Glutamatergic neuron (in vitro differentiated cells): ENCODE measurements at regions not wholly inside any gene's neighbourhood (a gene's known extent, or its start where the extent isn't known, plus 50 kb on each side); places are given as distances from the start of the nearest gene placed in this dataset.

Source experiments
- DNase-seq: peaks from one replicate; pipeline ENCODE4 v3.0.0; 2022
- H3K27ac Mint-ChIP-seq: one replicate; pipeline ENCODE4 v1.8.0; 2020; ENCODE audit warnings: mild to moderate bottlenecking, mixed read lengths, inconsistent platforms; ENCODE audit not compliant: unreplicated experiment
- H3K27me3 Mint-ChIP-seq: one replicate; pipeline ENCODE4 v1.8.0; 2020; ENCODE audit warnings: mild to moderate bottlenecking, moderate library complexity, mixed read lengths, inconsistent platforms; ENCODE audit not compliant: unreplicated experiment
- H3K36me3 Mint-ChIP-seq: one replicate; pipeline ENCODE4 v1.8.0; 2020; ENCODE audit warnings: mild to moderate bottlenecking, mixed read lengths, inconsistent platforms; ENCODE audit not compliant: unreplicated experiment
- H3K4me1 Mint-ChIP-seq: one replicate; pipeline ENCODE4 v1.8.0; 2020; ENCODE audit warnings: mild to moderate bottlenecking, low read depth, mixed read lengths, inconsistent platforms; ENCODE audit not compliant: unreplicated experiment
- H3K4me3 Mint-ChIP-seq: one replicate; pipeline ENCODE4 v1.8.0; 2020; ENCODE audit warnings: mild to moderate bottlenecking, mixed read lengths, inconsistent platforms; ENCODE audit not compliant: unreplicated experiment
- H3K9me3 Mint-ChIP-seq: one replicate; pipeline ENCODE4 v1.8.0; 2020; ENCODE audit warnings: mild to moderate bottlenecking, moderate library complexity, mixed read lengths, inconsistent platforms; ENCODE audit not compliant: unreplicated experiment
- TF ChIP-seq, protein P1 (sequence below): fragments of 200-600 bp; sonication (generic); IDR thresholded peaks from one replicate; pipeline ENCODE4 v1.5.0; 2021; ENCODE audit not compliant: partially characterized antibody, unreplicated experiment

DNA sequence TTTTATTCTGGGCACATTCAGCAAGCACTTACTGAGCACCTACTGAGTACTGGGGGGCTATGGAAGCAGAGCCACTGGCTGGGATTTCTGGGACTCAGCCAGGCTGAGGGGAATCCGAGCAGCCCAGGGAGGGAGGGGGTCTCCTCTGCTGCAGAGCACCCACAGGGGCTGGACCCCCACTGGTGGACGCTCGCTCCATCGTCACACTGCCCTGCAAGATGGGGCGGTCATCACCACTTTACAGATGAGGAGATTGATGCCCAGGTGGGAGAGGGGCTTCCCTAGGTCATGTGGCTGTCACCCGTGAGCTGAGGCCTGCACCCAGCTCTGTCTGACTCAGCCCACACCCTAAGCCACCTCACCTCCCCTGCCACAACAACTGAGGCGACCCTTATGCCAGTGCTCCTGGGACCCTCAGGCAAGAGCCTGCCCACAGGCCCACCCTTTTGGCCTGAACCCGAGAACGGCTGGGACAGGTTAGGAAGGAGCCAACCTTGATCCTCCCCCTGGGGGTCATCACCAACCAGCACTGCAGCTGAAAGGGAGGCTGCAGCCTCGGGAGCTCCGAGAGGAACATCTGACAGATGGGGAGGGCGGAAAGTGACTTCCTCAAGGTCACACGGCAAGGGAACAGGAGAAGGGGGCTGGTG is 74.4 kb downstream of the SERPINA3 start:
- H3K4me3 Mint-ChIP-seq: no peak overlapping the region
- no peak overlapping the region for H3K27ac Mint-ChIP-seq
- H3K27me3 Mint-ChIP-seq: no peaks in the 10 kb centered on the region
- no peaks in the 10 kb centered on the region for H3K4me1 Mint-ChIP-seq
- H3K9me3 Mint-ChIP-seq: no peaks in the 10 kb centered on the region
- TF ChIP-seq, protein P1, sequence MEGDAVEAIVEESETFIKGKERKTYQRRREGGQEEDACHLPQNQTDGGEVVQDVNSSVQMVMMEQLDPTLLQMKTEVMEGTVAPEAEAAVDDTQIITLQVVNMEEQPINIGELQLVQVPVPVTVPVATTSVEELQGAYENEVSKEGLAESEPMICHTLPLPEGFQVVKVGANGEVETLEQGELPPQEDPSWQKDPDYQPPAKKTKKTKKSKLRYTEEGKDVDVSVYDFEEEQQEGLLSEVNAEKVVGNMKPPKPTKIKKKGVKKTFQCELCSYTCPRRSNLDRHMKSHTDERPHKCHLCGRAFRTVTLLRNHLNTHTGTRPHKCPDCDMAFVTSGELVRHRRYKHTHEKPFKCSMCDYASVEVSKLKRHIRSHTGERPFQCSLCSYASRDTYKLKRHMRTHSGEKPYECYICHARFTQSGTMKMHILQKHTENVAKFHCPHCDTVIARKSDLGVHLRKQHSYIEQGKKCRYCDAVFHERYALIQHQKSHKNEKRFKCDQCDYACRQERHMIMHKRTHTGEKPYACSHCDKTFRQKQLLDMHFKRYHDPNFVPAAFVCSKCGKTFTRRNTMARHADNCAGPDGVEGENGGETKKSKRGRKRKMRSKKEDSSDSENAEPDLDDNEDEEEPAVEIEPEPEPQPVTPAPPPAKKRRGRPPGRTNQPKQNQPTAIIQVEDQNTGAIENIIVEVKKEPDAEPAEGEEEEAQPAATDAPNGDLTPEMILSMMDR: no peak
- DNase-seq: no peak
- H3K36me3 Mint-ChIP-seq: no peaks in the 10 kb centered on the region

DNA sequence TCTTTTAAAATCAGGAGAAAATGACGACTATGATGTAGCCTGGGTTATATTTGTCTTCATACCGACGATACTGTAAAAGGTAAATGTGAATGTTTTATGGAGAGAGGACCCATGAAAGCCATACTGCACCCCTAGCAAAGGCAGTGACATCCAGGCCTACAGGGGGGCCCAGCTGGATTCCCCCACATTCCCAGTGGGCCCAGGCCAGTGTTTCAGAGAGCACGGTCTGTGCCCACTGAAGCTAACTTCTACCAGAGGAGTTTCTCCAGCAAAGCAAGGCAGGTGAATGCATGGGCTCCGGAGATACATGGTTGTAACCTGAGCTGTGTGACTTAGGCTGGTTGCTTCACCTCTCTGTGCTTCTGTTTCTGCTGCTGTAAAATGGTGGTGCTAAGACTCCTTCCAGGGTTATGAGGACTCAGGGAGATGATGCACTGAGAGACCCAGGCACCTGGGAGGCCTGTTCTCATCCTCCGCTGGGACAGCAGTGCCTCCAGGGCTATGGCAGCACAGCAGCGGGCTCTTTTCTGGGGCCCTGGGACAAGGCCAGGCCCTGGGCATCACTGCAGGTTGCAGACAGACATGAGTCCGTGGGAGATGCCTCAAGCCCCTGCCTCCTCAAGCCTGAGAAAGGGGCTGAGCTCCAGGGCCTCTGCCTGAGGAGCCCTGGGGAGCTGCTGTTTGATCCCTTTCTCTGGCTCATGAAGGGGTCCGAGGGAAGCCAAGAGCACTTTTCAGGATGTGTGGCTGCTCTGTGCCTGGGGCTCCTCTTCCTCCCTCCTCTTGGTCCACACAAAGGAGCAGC is 73.7 kb downstream of the SERPINA3 start:
- no peaks in the 10 kb centered on the region for H3K9me3 Mint-ChIP-seq
- peaks cover 2% of the 10 kb centered on the region for H3K27me3 Mint-ChIP-seq
- no peak overlapping the region for H3K27ac Mint-ChIP-seq
- no peak overlapping the region for H3K4me3 Mint-ChIP-seq
- no peaks in the 10 kb centered on the region for H3K36me3 Mint-ChIP-seq
- H3K4me1 Mint-ChIP-seq: no peaks in the 10 kb centered on the region
- no peak for DNase-seq
- TF ChIP-seq, protein P1: no peak

DNA sequence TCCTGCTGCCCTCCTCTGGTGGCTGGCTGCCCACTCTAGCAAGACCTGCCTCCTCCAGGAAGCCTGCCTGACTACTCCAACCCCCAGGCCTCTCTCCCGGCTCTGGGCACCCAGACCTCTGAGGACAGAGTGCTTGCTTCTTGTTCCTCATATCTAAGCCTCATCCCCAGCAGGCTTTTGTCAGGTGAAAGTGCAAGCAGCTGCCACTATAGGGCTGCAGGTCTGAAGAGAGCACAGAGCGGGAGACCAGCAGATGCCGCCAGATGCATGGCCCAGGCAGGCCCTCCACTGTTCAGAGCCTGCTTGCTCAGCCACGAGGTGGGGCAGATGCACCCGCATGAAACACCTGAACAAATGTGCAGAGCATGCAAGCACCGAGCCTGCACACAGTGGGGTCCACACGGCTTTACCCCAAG is 73.0 kb downstream of the SERPINA3 start:
- no peak overlapping the region for H3K27ac Mint-ChIP-seq
- TF ChIP-seq, protein P1: no peak
- H3K4me1 Mint-ChIP-seq: no peaks in the 10 kb centered on the region
- H3K4me3 Mint-ChIP-seq: no peak overlapping the region
- H3K36me3 Mint-ChIP-seq: no peaks in the 10 kb centered on the region
- DNase-seq: no peak
- H3K9me3 Mint-ChIP-seq: no peaks in the 10 kb centered on the region
- H3K27me3 Mint-ChIP-seq: peaks cover 2% of the 10 kb centered on the region

DNA sequence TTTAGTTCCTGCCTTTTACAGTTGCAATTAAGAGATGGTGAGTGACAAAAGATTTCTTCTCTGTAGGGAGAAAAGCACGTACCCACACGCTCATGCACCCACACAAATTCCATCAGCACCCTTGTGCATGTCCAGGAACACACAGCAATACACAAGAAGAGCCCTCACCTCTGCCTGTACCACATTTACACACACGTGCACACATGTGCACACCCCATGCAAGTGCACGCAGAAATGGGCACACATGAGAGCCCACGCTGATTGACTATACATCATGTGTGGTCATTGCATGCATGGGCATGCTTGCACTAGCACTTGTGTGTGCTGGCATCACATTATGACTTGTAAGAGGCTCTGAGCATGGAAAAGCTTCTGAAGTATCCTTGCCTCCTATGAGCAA is 70.5 kb downstream of the SERPINA3 start:
- H3K9me3 Mint-ChIP-seq: peaks cover 2% of the 10 kb centered on the region
- H3K4me3 Mint-ChIP-seq: no peak overlapping the region
- H3K36me3 Mint-ChIP-seq: no peaks in the 10 kb centered on the region
- H3K4me1 Mint-ChIP-seq: peaks cover 1% of the 10 kb centered on the region
- TF ChIP-seq, protein P1: no peak
- peaks cover 2% of the 10 kb centered on the region for H3K27me3 Mint-ChIP-seq
- no peak overlapping the region for H3K27ac Mint-ChIP-seq
- no peak for DNase-seq

DNA sequence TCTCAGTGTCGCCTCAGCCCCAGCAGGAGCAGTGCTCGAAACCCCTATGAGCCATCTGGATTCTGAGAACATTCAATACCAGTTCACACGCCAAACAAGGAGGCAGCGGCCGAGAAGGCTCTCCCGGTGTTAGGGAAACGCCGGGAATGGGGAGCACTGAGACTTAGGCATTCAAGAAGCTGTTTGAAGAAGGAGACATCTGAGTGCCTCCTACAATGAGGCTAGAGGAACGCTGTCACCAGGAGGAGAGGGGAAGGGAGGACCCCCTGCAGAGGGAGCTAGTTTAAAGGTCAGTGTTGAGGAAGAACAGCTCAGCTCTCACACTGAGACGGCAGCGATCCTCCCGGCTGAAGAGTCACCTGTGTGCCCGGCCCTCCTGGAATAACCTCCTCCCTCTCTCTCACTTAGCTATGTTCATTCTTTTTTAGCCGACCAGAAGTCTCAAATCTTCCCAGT is 69.9 kb downstream of the SERPINA3 start:
- Mint-ChIP-seq H3K27ac (no peak overlapping the region), H3K4me1 (peaks cover 1% of the 10 kb centered on the region), H3K9me3 (peaks cover 2% of the 10 kb centered on the region), H3K36me3 (no peaks in the 10 kb centered on the region), H3K27me3 (peaks cover 2% of the 10 kb centered on the region), H3K4me3 (no peak overlapping the region)
- DNase-seq: no peak
- TF ChIP-seq, protein P1: no peak
